ENCODE measurements at regions not wholly inside any gene's neighbourhood (a gene's known extent, or its start where the extent isn't known, plus 50 kb on each side); places are given as distances from the start of the nearest gene placed in this dataset.

GRCh38 chr12:74049348-74049747 lies 488.3 kb upstream of the ATXN7L3B start:
- no peak for TF ChIP-seq CTCF (IDR thresholded peaks at IDR 0.05)
- no peak for TF ChIP-seq POLR2A (IDR thresholded peaks at IDR 0.05)

Measured in tibial nerve (tissue), 3 donors.